ENCODE measurements at regions not wholly inside any gene's neighbourhood (a gene's known extent, or its start where the extent isn't known, plus 50 kb on each side); places are given as distances from the start of the nearest gene placed in this dataset.

DNA sequence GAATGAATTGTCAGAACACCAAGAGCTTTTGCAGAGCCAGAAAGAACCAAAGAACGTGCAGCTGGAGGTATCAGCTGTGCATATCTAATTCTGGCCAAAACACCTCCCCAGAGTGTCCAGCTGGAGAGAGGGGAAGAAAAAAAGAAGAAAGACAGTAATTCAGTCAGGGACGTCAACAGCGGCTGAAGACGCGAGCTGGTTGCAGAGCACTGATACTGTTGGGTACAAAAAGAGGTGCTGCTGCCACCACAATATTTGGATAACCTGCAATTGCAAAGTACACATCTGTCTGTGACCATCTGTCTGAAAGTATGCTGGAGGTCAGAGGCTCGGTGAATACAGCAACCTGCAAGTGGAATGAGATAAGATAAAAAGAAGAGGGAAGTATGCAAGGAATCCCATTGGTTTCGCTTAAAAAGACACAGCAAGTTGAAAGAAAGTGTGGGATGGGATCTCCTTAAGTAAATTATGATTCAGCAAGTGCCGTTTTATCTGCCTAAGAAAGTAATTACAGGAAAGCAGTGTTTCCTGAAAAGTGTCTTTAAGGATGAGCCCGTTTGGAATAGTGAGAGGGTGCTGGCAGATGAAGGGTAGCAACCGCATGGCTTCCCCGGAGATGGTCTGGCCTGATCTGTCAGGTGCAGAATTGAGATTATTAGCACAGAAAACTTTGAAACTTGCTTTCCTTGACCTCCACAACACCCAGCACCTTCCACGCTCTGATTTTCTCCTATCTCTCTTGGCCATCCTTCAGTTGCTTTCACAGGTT is 189.9 kb upstream of the PRDM1 start:
- no peak overlapping the region for H3K4me3 ChIP-seq (ENCODE audit: low read depth in 2 of 2, low read length in 1 of 2)
- 64% methylated on average over 12 of the region's 12 CpGs for WGBS (ENCODE audit: low lambda C conversion rate)
- no peak overlapping the region for H3K4me2 ChIP-seq
- ChIA-PET CTCF (no interaction called here), POLR2A (no interaction called here)
- no peaks in the 10 kb centered on the region for H3K79me2 ChIP-seq (ENCODE audit: insufficient read depth)
- H3K4me1 ChIP-seq (ENCODE audit: control insufficient read depth in 1 of 2, insufficient read depth in 2 of 2, low read depth in 1 of 2, low read length in 1 of 2) = peaks cover 0 to 6% of the 10 kb centered on the region in 2 experiments; a peak in 1 of 4 replicates
- no peaks in the 10 kb centered on the region for H3K27me3 ChIP-seq (ENCODE audit: insufficient read depth)
- H3K36me3 ChIP-seq (replicated peaks in 1 of 2; ENCODE audit: control insufficient read depth in 1 of 2, insufficient read depth in 2 of 2, low read length in 1 of 2) = no peaks in the 10 kb centered on the region
- H3K9me2 ChIP-seq = no peaks in the 10 kb centered on the region
- H3K9me3 ChIP-seq = no peaks in the 10 kb centered on the region
- H4K20me1 ChIP-seq (ENCODE audit: insufficient read depth) = no peaks in the 10 kb centered on the region
- H2AFZ ChIP-seq (ENCODE audit: low read depth) = no peak overlapping the region
- no peak for TF ChIP-seq RAD21 (IDR thresholded peaks at IDR 0.05; ENCODE audit: low read length)
- TF ChIP-seq SMC3 (IDR thresholded peaks at IDR 0.05; ENCODE audit: low read depth, low read length) = no peak
- TF ChIP-seq RFX5 (IDR thresholded peaks at IDR 0.05; ENCODE audit: low read length) = no peak
- TF ChIP-seq, protein P1, sequence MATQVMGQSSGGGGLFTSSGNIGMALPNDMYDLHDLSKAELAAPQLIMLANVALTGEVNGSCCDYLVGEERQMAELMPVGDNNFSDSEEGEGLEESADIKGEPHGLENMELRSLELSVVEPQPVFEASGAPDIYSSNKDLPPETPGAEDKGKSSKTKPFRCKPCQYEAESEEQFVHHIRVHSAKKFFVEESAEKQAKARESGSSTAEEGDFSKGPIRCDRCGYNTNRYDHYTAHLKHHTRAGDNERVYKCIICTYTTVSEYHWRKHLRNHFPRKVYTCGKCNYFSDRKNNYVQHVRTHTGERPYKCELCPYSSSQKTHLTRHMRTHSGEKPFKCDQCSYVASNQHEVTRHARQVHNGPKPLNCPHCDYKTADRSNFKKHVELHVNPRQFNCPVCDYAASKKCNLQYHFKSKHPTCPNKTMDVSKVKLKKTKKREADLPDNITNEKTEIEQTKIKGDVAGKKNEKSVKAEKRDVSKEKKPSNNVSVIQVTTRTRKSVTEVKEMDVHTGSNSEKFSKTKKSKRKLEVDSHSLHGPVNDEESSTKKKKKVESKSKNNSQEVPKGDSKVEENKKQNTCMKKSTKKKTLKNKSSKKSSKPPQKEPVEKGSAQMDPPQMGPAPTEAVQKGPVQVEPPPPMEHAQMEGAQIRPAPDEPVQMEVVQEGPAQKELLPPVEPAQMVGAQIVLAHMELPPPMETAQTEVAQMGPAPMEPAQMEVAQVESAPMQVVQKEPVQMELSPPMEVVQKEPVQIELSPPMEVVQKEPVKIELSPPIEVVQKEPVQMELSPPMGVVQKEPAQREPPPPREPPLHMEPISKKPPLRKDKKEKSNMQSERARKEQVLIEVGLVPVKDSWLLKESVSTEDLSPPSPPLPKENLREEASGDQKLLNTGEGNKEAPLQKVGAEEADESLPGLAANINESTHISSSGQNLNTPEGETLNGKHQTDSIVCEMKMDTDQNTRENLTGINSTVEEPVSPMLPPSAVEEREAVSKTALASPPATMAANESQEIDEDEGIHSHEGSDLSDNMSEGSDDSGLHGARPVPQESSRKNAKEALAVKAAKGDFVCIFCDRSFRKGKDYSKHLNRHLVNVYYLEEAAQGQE (IDR thresholded peaks at IDR 0.05; ENCODE audit: low read depth, low read length) = no peak
- TF ChIP-seq, protein P2, sequence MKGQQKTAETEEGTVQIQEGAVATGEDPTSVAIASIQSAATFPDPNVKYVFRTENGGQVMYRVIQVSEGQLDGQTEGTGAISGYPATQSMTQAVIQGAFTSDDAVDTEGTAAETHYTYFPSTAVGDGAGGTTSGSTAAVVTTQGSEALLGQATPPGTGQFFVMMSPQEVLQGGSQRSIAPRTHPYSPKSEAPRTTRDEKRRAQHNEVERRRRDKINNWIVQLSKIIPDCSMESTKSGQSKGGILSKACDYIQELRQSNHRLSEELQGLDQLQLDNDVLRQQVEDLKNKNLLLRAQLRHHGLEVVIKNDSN (IDR thresholded peaks at IDR 0.05; ENCODE audit: borderline replicate concordance, low read depth) = no peak
- no peak for TF ChIP-seq EZH2phosphoT487 (IDR thresholded peaks at IDR 0.05; ENCODE audit: borderline replicate concordance, low read depth)
- H3K27ac ChIP-seq (ENCODE audit: low read depth in 2 of 2, low read length in 1 of 2) = no peak overlapping the region
- H3K9ac ChIP-seq = no peak overlapping the region
- DNase-seq = no peak
- H3F3A ChIP-seq (replicated peaks; ENCODE audit: insufficient read depth) = peaks cover 5% of the 10 kb centered on the region

DNA sequence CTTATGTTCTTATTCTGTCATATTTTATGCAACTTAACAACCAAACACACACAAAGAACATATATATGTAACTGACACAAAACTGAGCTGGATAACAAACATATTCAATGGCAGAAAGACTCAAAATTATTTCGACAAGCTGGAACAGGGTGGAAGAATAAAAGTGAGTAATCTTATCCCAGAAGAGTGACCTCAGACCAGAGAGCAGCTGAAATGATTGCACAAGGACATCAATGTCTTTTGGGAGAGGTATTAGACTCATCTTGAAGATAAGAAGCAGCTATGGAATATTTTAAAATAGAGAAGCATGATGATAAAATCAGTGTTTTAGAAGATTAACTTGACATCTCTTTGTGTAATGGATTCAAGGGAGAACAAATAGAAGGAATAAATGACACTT is 191.6 kb upstream of the PRDM1 start:
- Histone ChIP-seq H3K36me3 (replicated peaks in 1 of 2; ENCODE audit: control insufficient read depth in 1 of 2, insufficient read depth in 2 of 2, low read length in 1 of 2) (no peaks in the 10 kb centered on the region), H3K4me3 (ENCODE audit: low read depth in 2 of 2, low read length in 1 of 2) (no peak overlapping the region), H4K20me1 (ENCODE audit: insufficient read depth) (no peaks in the 10 kb centered on the region), H3K9ac (no peak overlapping the region), H3K9me3 (peaks cover 7% of the 10 kb centered on the region), H3F3A (replicated peaks; ENCODE audit: insufficient read depth) (peaks cover 5% of the 10 kb centered on the region), H3K27me3 (ENCODE audit: insufficient read depth) (no peaks in the 10 kb centered on the region), H3K4me2 (no peak overlapping the region), H3K9me2 (no peaks in the 10 kb centered on the region), H3K79me2 (ENCODE audit: insufficient read depth) (no peaks in the 10 kb centered on the region), H2AFZ (ENCODE audit: low read depth) (no peak overlapping the region), H3K4me1 (ENCODE audit: control insufficient read depth in 1 of 2, insufficient read depth in 2 of 2, low read depth in 1 of 2, low read length in 1 of 2) (no peaks in the 10 kb centered on the region; a peak in 1 of 4 replicates), H3K27ac (ENCODE audit: low read depth in 2 of 2, low read length in 1 of 2) (no peak overlapping the region)
- ChIA-PET CTCF (interaction anchor here (0.6 to 1.3 kb wide), 2 partner anchors 23 to 36 kb away, joined by 3 read pairs; no protein-coding TSS in a partner anchor), POLR2A (no interaction called here)
- WGBS (ENCODE audit: low lambda C conversion rate) = 7% methylated on average over 1 of the region's 1 CpG
- TF ChIP-seq SMC3 (IDR thresholded peaks at IDR 0.05; ENCODE audit: low read depth, low read length) (no peak), NFIC (IDR thresholded peaks at IDR 0.05; ENCODE audit: borderline replicate concordance) (no peak), CHD2 (IDR thresholded peaks at IDR 0.05; ENCODE audit: low read length, partially characterized antibody) (no peak), JUND (IDR thresholded peaks at IDR 0.05) (no peak), MXI1 (IDR thresholded peaks at IDR 0.05; ENCODE audit: low read depth, low read length) (no peak), MEF2A (IDR thresholded peaks at IDR 0.05; ENCODE audit: borderline replicate concordance, low read depth) (no peak), EP300 (IDR thresholded peaks at IDR 0.05; ENCODE audit: borderline replicate concordance in 1 of 2, low read depth in 1 of 2, low read length in 1 of 2) (no peak), RFX5 (IDR thresholded peaks at IDR 0.05; ENCODE audit: low read length) (no peak), FOXM1 (IDR thresholded peaks at IDR 0.05; ENCODE audit: low read depth) (no peak), NRF1 (IDR thresholded peaks at IDR 0.05; ENCODE audit: low read depth, low read length) (no peak)
- TF ChIP-seq, protein P3, sequence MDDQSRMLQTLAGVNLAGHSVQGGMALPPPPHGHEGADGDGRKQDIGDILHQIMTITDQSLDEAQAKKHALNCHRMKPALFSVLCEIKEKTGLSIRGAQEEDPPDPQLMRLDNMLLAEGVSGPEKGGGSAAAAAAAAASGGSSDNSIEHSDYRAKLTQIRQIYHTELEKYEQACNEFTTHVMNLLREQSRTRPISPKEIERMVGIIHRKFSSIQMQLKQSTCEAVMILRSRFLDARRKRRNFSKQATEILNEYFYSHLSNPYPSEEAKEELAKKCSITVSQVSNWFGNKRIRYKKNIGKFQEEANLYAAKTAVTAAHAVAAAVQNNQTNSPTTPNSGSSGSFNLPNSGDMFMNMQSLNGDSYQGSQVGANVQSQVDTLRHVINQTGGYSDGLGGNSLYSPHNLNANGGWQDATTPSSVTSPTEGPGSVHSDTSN (IDR thresholded peaks at IDR 0.05) = no peak
- TF ChIP-seq, protein P4, sequence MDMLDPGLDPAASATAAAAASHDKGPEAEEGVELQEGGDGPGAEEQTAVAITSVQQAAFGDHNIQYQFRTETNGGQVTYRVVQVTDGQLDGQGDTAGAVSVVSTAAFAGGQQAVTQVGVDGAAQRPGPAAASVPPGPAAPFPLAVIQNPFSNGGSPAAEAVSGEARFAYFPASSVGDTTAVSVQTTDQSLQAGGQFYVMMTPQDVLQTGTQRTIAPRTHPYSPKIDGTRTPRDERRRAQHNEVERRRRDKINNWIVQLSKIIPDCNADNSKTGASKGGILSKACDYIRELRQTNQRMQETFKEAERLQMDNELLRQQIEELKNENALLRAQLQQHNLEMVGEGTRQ (IDR thresholded peaks at IDR 0.05; ENCODE audit: borderline replicate concordance, low read depth, low read length) = no peak
- TF ChIP-seq, protein P5, sequence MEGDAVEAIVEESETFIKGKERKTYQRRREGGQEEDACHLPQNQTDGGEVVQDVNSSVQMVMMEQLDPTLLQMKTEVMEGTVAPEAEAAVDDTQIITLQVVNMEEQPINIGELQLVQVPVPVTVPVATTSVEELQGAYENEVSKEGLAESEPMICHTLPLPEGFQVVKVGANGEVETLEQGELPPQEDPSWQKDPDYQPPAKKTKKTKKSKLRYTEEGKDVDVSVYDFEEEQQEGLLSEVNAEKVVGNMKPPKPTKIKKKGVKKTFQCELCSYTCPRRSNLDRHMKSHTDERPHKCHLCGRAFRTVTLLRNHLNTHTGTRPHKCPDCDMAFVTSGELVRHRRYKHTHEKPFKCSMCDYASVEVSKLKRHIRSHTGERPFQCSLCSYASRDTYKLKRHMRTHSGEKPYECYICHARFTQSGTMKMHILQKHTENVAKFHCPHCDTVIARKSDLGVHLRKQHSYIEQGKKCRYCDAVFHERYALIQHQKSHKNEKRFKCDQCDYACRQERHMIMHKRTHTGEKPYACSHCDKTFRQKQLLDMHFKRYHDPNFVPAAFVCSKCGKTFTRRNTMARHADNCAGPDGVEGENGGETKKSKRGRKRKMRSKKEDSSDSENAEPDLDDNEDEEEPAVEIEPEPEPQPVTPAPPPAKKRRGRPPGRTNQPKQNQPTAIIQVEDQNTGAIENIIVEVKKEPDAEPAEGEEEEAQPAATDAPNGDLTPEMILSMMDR (IDR thresholded peaks at IDR 0.05) = no peak
- DNase-seq = no peak
